ENCODE measurements at regions not wholly inside any gene's neighbourhood (a gene's known extent, or its start where the extent isn't known, plus 50 kb on each side); places are given as distances from the start of the nearest gene placed in this dataset.

DNA sequence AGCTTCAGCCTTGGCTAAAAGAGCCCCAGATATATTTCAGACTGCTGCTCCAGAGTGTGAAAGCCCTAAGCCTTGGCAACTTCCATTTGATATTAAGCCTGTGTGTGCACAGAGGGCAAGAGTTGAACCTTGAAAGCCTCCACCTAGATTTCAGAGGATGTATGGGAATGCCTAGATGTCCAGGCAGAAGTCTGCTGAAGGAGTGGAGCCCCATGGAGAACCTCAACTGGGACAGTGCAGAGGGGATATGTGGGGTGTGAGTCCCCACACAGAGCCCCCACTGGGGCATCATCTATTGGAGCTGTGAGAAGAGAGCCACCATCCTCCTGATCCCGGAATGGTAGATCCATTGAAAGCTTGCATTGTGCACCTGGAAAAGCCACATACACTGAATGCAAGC is 1784.8 kb upstream of the CDH9 start:
- TF ChIP-seq, protein P1, sequence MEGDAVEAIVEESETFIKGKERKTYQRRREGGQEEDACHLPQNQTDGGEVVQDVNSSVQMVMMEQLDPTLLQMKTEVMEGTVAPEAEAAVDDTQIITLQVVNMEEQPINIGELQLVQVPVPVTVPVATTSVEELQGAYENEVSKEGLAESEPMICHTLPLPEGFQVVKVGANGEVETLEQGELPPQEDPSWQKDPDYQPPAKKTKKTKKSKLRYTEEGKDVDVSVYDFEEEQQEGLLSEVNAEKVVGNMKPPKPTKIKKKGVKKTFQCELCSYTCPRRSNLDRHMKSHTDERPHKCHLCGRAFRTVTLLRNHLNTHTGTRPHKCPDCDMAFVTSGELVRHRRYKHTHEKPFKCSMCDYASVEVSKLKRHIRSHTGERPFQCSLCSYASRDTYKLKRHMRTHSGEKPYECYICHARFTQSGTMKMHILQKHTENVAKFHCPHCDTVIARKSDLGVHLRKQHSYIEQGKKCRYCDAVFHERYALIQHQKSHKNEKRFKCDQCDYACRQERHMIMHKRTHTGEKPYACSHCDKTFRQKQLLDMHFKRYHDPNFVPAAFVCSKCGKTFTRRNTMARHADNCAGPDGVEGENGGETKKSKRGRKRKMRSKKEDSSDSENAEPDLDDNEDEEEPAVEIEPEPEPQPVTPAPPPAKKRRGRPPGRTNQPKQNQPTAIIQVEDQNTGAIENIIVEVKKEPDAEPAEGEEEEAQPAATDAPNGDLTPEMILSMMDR (IDR thresholded peaks at IDR 0.05; ENCODE audit: control extremely low read depth in 1 of 3, insufficient read depth in 1 of 3, low read depth in 1 of 3, low read length in 3 of 3) = no peak
- no peak for TF ChIP-seq CHD1 (IDR thresholded peaks at IDR 0.05; ENCODE audit: low read depth, low read length)
- TF ChIP-seq SIN3A (conservative IDR thresholded peaks at IDR 0.05 in 1 of 2, IDR thresholded peaks at IDR 0.05 in 1 of 2; ENCODE audit: low read depth in 1 of 2, low read length in 2 of 2) = no peak
- TF ChIP-seq RAD21 (IDR thresholded peaks at IDR 0.05 in 1 of 2, conservative IDR thresholded peaks at IDR 0.05 in 1 of 2; ENCODE audit: low read depth in 2 of 2, low read length in 2 of 2) = no peak
- TF ChIP-seq, protein P2, sequence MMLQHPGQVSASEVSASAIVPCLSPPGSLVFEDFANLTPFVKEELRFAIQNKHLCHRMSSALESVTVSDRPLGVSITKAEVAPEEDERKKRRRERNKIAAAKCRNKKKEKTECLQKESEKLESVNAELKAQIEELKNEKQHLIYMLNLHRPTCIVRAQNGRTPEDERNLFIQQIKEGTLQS (IDR thresholded peaks at IDR 0.05; ENCODE audit: insufficient read depth, low read depth, low read length) = no peak

Measured in H1 (cell line).